Thyroid gland (tissue), 4 donors: ENCODE measurements at regions not wholly inside any gene's neighbourhood (a gene's known extent, or its start where the extent isn't known, plus 50 kb on each side); places are given as distances from the start of the nearest gene placed in this dataset.

Experiments
- POLR2A ChIP-seq, 2 donors: fragments of 450-650 bp; IDR thresholded peaks; one replicate each; pipeline ENCODE4 v1.6.1; 2017; ENCODE audit warnings: antibody characterized with exemption in 2 of 2, mild to moderate bottlenecking in 2 of 2, moderate library complexity in 1 of 2
- TF ChIP-seq, protein P1 (sequence below), 6 experiments: fragments of 200-600 bp in 3 of 6; fragments of 450-650 bp in 3 of 6; sonication (generic) in 3 of 6; IDR thresholded peaks; one replicate each; pipeline ENCODE4 v1.5.1; 2016 to 2019; ENCODE audit warnings: antibody characterized with exemption in 6 of 6, mild to moderate bottlenecking in 2 of 6, inconsistent platforms in 1 of 6, moderate library complexity in 1 of 6

DNA sequence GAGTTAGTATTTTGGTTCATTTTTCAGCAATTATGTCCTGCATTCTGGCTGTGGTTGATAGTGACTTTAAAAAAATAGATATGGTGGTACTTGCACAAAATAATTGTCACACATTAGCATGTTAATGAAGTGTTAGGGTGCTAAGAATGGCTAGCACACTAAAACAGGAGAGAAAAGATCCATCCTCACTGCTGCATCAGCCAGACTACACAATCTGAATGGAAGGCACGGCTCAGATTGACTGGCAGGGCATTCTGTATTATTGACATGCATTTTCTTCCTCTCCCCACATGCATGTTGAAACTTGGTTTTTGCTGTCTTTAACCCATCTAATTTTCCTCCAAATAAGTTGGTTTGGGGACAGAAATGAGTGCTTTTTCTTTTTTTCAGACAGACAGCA, 306.3 kb downstream of the PRL start:
- TF ChIP-seq POLR2A (IDR thresholded peaks at IDR 0.05) = no peak
- TF ChIP-seq, protein P1, sequence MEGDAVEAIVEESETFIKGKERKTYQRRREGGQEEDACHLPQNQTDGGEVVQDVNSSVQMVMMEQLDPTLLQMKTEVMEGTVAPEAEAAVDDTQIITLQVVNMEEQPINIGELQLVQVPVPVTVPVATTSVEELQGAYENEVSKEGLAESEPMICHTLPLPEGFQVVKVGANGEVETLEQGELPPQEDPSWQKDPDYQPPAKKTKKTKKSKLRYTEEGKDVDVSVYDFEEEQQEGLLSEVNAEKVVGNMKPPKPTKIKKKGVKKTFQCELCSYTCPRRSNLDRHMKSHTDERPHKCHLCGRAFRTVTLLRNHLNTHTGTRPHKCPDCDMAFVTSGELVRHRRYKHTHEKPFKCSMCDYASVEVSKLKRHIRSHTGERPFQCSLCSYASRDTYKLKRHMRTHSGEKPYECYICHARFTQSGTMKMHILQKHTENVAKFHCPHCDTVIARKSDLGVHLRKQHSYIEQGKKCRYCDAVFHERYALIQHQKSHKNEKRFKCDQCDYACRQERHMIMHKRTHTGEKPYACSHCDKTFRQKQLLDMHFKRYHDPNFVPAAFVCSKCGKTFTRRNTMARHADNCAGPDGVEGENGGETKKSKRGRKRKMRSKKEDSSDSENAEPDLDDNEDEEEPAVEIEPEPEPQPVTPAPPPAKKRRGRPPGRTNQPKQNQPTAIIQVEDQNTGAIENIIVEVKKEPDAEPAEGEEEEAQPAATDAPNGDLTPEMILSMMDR (IDR thresholded peaks at IDR 0.05) = no peak
